IMR-90 (cell line): ENCODE measurements at regions not wholly inside any gene's neighbourhood (a gene's known extent, or its start where the extent isn't known, plus 50 kb on each side); places are given as distances from the start of the nearest gene placed in this dataset.

ENCODE experiments used
- ATAC-seq: fragments of 200-7000 bp; cut with Tn5 transposase; 2 replicates; pipeline ENCODE4 v1.9.1; 2020; ENCODE audit warnings: low read depth, mild to moderate bottlenecking, moderate library complexity
- BruUV-seq: library from RNA; stranded (reverse); fragments of 400-500 nt; replicated peaks from 2 replicates; lab custom pipeline; 2021; lab: Mats Ljungman, UMichigan
- CTCF ChIA-PET: fragments of 300-600 bp; formaldehyde crosslinking; extraction: SDS; loops from one replicate; lab custom pipeline; 2021; ENCODE audit warnings: antibody characterized with exemption; lab: Yijun Ruan, JAX
- POLR2A ChIA-PET: fragments of 300-600 bp; sonication (Branson Sonifier 250); formaldehyde crosslinking; loops from one replicate; lab custom pipeline; 2022; ENCODE audit warnings: antibody characterized with exemption; ENCODE audit not compliant: unreplicated experiment; lab: Charles Lee
- DNase-seq: peaks from one replicate; pipeline ENCODE4 v3.0.0; 2013
- H2AFZ ChIP-seq: replicated peaks from 2 replicates; pipeline ENCODE3; 2013; ENCODE audit warnings: low read length, mild to moderate bottlenecking; ENCODE audit not compliant: poor library complexity
- H2AK5ac ChIP-seq: 2 replicates; pipeline ENCODE4 v1.6.1; 2013; ENCODE audit warnings: low read depth, low read length, inconsistent platforms
- H2AK9ac ChIP-seq: replicated peaks from 2 replicates; pipeline ENCODE3; 2013; ENCODE audit warnings: mild to moderate bottlenecking, low read depth, low read length, moderate library complexity; ENCODE audit not compliant: poor library complexity
- H2BK120ac ChIP-seq: 2 replicates; pipeline ENCODE4 v1.6.1; 2013; ENCODE audit warnings: low read depth, low read length, inconsistent platforms
- H2BK15ac ChIP-seq: 3 replicates; pipeline ENCODE4 v1.6.1; 2013; ENCODE audit warnings: low read depth, low read length, inconsistent platforms
- H2BK20ac ChIP-seq: 2 replicates; pipeline ENCODE4 v1.6.1; 2013; ENCODE audit warnings: low read depth, mild to moderate bottlenecking, inconsistent platforms, low read length, moderate library complexity
- H2BK5ac ChIP-seq: 2 replicates; pipeline ENCODE4 v1.6.1; 2013; ENCODE audit warnings: mild to moderate bottlenecking, low read depth, low read length, inconsistent platforms; ENCODE audit not compliant: poor library complexity, severe bottlenecking
- H3K14ac ChIP-seq: replicated peaks from 2 replicates; pipeline ENCODE4 v1.6.1; 2013; ENCODE audit warnings: low read depth, low read length, inconsistent platforms
- H3K18ac ChIP-seq: 2 replicates; pipeline ENCODE4 v1.6.1; 2013; ENCODE audit warnings: low read depth, low read length, control low read depth
- H3K23ac ChIP-seq: 2 replicates; pipeline ENCODE4 v1.6.1; 2013; ENCODE audit warnings: low read depth, low read length, inconsistent platforms
- H3K27ac ChIP-seq: 2 replicates; pipeline ENCODE4 v1.5.1; 2013; ENCODE audit warnings: mild to moderate bottlenecking, control low read depth, low read length; ENCODE audit not compliant: insufficient read depth
- H3K27me3 ChIP-seq: 2 replicates; pipeline ENCODE4 v1.6.1; 2013; ENCODE audit warnings: low read length; ENCODE audit not compliant: control insufficient read depth, insufficient read depth
- H3K36me3 ChIP-seq: 2 replicates; pipeline ENCODE4 v1.6.1; 2013; ENCODE audit warnings: low read length, mixed read lengths; ENCODE audit not compliant: control insufficient read depth, insufficient read depth
- H3K4ac ChIP-seq: 2 replicates; pipeline ENCODE4 v1.6.1; 2013; ENCODE audit warnings: low read depth, low read length, inconsistent platforms
- H3K4me1 ChIP-seq: 2 replicates; pipeline ENCODE4 v1.6.1; 2013; ENCODE audit warnings: low read length, mixed read lengths; ENCODE audit not compliant: control insufficient read depth, insufficient read depth
- H3K4me2 ChIP-seq: 2 replicates; pipeline ENCODE4 v1.6.1; 2013; ENCODE audit warnings: low read depth, mild to moderate bottlenecking, control low read depth, low read length, moderate library complexity
- H3K4me3 ChIP-seq: 2 replicates; pipeline ENCODE4 v1.5.1; 2013; ENCODE audit warnings: low read depth, mild to moderate bottlenecking, control low read depth, low read length, moderate library complexity; ENCODE audit not compliant: insufficient read depth
- H3K56ac ChIP-seq: 2 replicates; pipeline ENCODE4 v1.6.1; 2013; ENCODE audit warnings: low read length, inconsistent platforms; ENCODE audit not compliant: insufficient read depth; ENCODE audit errors: extremely low read depth
- H3K79me1 ChIP-seq, 2 experiments: 2 replicates each; pipeline ENCODE4 v1.6.1; 2013; ENCODE audit warnings: low read length in 2 of 2, inconsistent platforms in 1 of 2, low read depth in 1 of 2
- H3K9ac ChIP-seq: 2 replicates; pipeline ENCODE4 v1.6.1; 2013; ENCODE audit warnings: low read depth, low read length, control low read depth
- H3K9me1 ChIP-seq: 2 replicates; pipeline ENCODE4 v1.6.1; 2013; ENCODE audit warnings: low read length, inconsistent platforms; ENCODE audit not compliant: insufficient read depth
- H3K9me3 ChIP-seq: 2 replicates; pipeline ENCODE4 v1.6.1; 2013; ENCODE audit warnings: low read length; ENCODE audit not compliant: control insufficient read depth, insufficient read depth
- H4K20me1 ChIP-seq: 2 replicates; pipeline ENCODE4 v1.6.1; 2013; ENCODE audit warnings: low read length, inconsistent platforms; ENCODE audit not compliant: insufficient read depth
- H4K5ac ChIP-seq: 2 replicates; pipeline ENCODE4 v1.6.1; 2013; ENCODE audit warnings: mild to moderate bottlenecking, low read depth, low read length, control low read depth
- H4K8ac ChIP-seq, 2 experiments: 2 replicates each; pipeline ENCODE4 v1.6.1; 2013; ENCODE audit warnings: low read depth in 2 of 2, low read length in 2 of 2, control low read depth in 1 of 2, inconsistent platforms in 1 of 2
- H4K91ac ChIP-seq: 2 replicates; pipeline ENCODE4 v1.6.1; 2013; ENCODE audit warnings: low read depth, low read length, inconsistent platforms; ENCODE audit not compliant: insufficient read depth
- BHLHE40 ChIP-seq: fragments of 150-350 bp; IDR thresholded peaks from 2 replicates; pipeline ENCODE4 v1.6.1; 2016; ENCODE audit warnings: mild to moderate bottlenecking, low read depth, low read length
- CEBPB ChIP-seq: IDR thresholded peaks from 2 replicates; pipeline ENCODE4 v1.6.1; 2012; ENCODE audit warnings: low read depth, low read length, improper control_type of control experiment
- CHD1 ChIP-seq: IDR thresholded peaks from 2 replicates; pipeline ENCODE4 v1.6.1; 2012; ENCODE audit warnings: low read depth, low read length, improper control_type of control experiment
- ELK1 ChIP-seq: fragments of 150-350 bp; IDR thresholded peaks from 2 replicates; pipeline ENCODE4 v1.6.1; 2016; ENCODE audit warnings: low read depth, mild to moderate bottlenecking, low read length, moderate library complexity, borderline replicate concordance
- FOS ChIP-seq: fragments of 150-350 bp; IDR thresholded peaks from 2 replicates; pipeline ENCODE4 v1.6.1; 2016; ENCODE audit warnings: low read depth, low read length
- MAFK ChIP-seq: IDR thresholded peaks from 2 replicates; pipeline ENCODE4 v1.6.1; 2012; ENCODE audit warnings: low read depth, low read length, improper control_type of control experiment
- MAZ ChIP-seq: IDR thresholded peaks from 2 replicates; pipeline ENCODE4 v1.6.1; 2012; ENCODE audit warnings: low read depth, mild to moderate bottlenecking, low read length, improper control_type of control experiment, moderate library complexity, borderline replicate concordance
- MXI1 ChIP-seq: IDR thresholded peaks from 2 replicates; pipeline ENCODE4 v1.6.1; 2012; ENCODE audit warnings: low read depth, mild to moderate bottlenecking, low read length, moderate library complexity, borderline replicate concordance
- NFE2L2 ChIP-seq: fragments of 150-350 bp; IDR thresholded peaks from 2 replicates; pipeline ENCODE4 v1.6.1; 2016; ENCODE audit warnings: low read depth, mild to moderate bottlenecking, low read length
- POLR2A ChIP-seq: IDR thresholded peaks from 2 replicates; pipeline ENCODE4 v1.6.1; 2012; ENCODE audit warnings: mild to moderate bottlenecking, low read depth, low read length
- RAD21 ChIP-seq: IDR thresholded peaks from 2 replicates; pipeline ENCODE4 v1.6.1; 2012; ENCODE audit warnings: low read length, improper control_type of control experiment
- RCOR1 ChIP-seq: IDR thresholded peaks from 2 replicates; pipeline ENCODE4 v1.6.1; 2012; ENCODE audit warnings: mild to moderate bottlenecking, low read length, improper control_type of control experiment; ENCODE audit not compliant: insufficient replicate concordance
- RFX5 ChIP-seq: IDR thresholded peaks from 2 replicates; pipeline ENCODE4 v1.8.0; 2012; ENCODE audit warnings: low read depth, mild to moderate bottlenecking, low read length, moderate library complexity
- SMC3 ChIP-seq: fragments of 150-350 bp; IDR thresholded peaks from 2 replicates; pipeline ENCODE4 v1.6.1; 2016; ENCODE audit warnings: low read depth, mild to moderate bottlenecking, antibody characterized with exemption, low read length, moderate library complexity
- WGBS, 2 experiments: methylation state at CpG; one replicate each; pipeline versions ENCODE4 v1.1.5 to v1.1.7; 2013; ENCODE audit warnings: missing lambda C conversion rate in 2 of 2; ENCODE audit not compliant: insufficient read length in 1 of 2; ENCODE audit errors: extremely low coverage in 2 of 2; 5-methylcytosine and 5-hydroxymethylcytosine counted together
- dilution Hi-C: fragments of 300-500 bp; cut with HindIII; formaldehyde crosslinking; loops from one replicate; pipeline ENCODE4 v1.14.3; 2018; ENCODE audit warnings: low sequenced_read_pairs; ENCODE audit not compliant: unreplicated experiment
- in situ Hi-C: fragments of 300-500 bp; cut with MboI; formaldehyde crosslinking; loops from 3 replicates; pipeline ENCODE4 v1.14.3; 2019; ENCODE audit warnings: low sequenced_read_pairs, inconsistent platforms, mixed read lengths
- intact Hi-C: fragments of 100-400 bp; cut with micrococcal nuclease; formaldehyde crosslinking; loops from 2 replicates; pipeline ENCODE4 v1.10.0; 2022
- TF ChIP-seq, protein P1 (sequence below): fragments of 150-350 bp; IDR thresholded peaks from 2 replicates; pipeline ENCODE4 v1.6.1; 2017; ENCODE audit warnings: mild to moderate bottlenecking, antibody characterized with exemption, low read length, low read depth
- TF ChIP-seq, protein P2 (sequence below): conservative IDR thresholded peaks from 2 replicates; pipeline ENCODE4 v1.5.1; 2012; ENCODE audit warnings: mild to moderate bottlenecking, low read depth, low read length, improper control_type of control experiment

DNA sequence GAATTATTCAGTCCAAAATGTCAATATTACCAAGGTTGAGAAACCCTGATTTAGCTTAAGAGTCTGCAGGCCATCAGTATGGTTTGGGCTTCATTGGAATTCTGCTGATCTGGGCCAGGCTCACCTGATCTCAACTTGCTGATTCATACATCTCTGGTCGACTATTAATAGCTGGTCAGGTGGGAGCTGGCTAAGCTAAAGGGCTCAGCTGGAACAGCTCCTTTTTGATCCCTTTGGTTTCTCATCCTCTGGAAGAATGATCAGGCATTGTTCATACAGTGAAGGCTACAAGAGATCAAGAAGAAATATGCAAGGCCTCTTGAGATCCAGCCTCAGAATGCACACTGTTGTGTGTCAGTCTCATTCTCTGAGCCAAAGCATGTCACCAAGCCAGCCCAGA, 123.3 kb upstream of the MME start:
- intact Hi-C loops (no loop called here), in situ Hi-C loops (loop anchor here (10.0 kb wide), 1 partner anchor 358 kb away; no protein-coding TSS in a partner anchor), dilution Hi-C loops (no loop called here)
- BruUV-seq, result no TSS peak
- Histone ChIP-seq H3K4me2 (no peak overlapping the region), H2BK15ac (no peak overlapping the region), H3K4me3 (no peak overlapping the region), H4K91ac (no peak overlapping the region), H4K8ac (no peak overlapping the region), H3K4me1 (no peaks in the 10 kb centered on the region), H3K79me1 (no peaks in the 10 kb centered on the region), H3K18ac (no peak overlapping the region), H2BK120ac (no peak overlapping the region), H3K23ac (no peak overlapping the region), H2AFZ (no peak overlapping the region), H2BK5ac (no peak overlapping the region), H3K36me3 (no peaks in the 10 kb centered on the region), H3K9me3 (no peaks in the 10 kb centered on the region), H3K9me1 (no peaks in the 10 kb centered on the region), H2AK5ac (no peak overlapping the region), H3K14ac (no peak overlapping the region), H3K9ac (no peak overlapping the region), H2AK9ac (no peak overlapping the region), H4K20me1 (no peaks in the 10 kb centered on the region), H3K56ac (no peak overlapping the region), H3K27me3 (no peaks in the 10 kb centered on the region), H2BK20ac (no peak overlapping the region), H3K4ac (no peak overlapping the region), H4K5ac (no peak overlapping the region), H3K27ac (no peak overlapping the region)
- DNase-seq, result no peak
- TF ChIP-seq, protein P1, sequence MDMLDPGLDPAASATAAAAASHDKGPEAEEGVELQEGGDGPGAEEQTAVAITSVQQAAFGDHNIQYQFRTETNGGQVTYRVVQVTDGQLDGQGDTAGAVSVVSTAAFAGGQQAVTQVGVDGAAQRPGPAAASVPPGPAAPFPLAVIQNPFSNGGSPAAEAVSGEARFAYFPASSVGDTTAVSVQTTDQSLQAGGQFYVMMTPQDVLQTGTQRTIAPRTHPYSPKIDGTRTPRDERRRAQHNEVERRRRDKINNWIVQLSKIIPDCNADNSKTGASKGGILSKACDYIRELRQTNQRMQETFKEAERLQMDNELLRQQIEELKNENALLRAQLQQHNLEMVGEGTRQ, result no peak
- TF ChIP-seq RFX5 (no peak), CEBPB (no peak), FOS (no peak), POLR2A (no peak), RAD21 (no peak), MAFK (no peak), BHLHE40 (no peak), RCOR1 (no peak), MXI1 (no peak), CHD1 (no peak), MAZ (no peak), ELK1 (no peak), SMC3 (no peak), NFE2L2 (no peak)
- TF ChIP-seq, protein P2, sequence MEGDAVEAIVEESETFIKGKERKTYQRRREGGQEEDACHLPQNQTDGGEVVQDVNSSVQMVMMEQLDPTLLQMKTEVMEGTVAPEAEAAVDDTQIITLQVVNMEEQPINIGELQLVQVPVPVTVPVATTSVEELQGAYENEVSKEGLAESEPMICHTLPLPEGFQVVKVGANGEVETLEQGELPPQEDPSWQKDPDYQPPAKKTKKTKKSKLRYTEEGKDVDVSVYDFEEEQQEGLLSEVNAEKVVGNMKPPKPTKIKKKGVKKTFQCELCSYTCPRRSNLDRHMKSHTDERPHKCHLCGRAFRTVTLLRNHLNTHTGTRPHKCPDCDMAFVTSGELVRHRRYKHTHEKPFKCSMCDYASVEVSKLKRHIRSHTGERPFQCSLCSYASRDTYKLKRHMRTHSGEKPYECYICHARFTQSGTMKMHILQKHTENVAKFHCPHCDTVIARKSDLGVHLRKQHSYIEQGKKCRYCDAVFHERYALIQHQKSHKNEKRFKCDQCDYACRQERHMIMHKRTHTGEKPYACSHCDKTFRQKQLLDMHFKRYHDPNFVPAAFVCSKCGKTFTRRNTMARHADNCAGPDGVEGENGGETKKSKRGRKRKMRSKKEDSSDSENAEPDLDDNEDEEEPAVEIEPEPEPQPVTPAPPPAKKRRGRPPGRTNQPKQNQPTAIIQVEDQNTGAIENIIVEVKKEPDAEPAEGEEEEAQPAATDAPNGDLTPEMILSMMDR, result no peak
- ChIA-PET POLR2A (no interaction called here), CTCF (interaction anchor here (0.5 kb wide), 1 partner anchor 105 kb away, joined by 3 read pairs; no protein-coding TSS in a partner anchor)
- WGBS, 2 experiments, result no CpG with 5 or more reads among the region's 1 CpG
- no peak for ATAC-seq
